ENCODE measurements at regions not wholly inside any gene's neighbourhood (a gene's known extent, or its start where the extent isn't known, plus 50 kb on each side); places are given as distances from the start of the nearest gene placed in this dataset.

GRCh38 chr22:48756146-48757111 lies 1071.2 kb downstream of the BRD1 start:
- DNase-seq (ENCODE audit: low spot score), result no peak

GRCh38 chr22:48755059-48755949 lies 1072.4 kb downstream of the BRD1 start:
- DNase-seq (ENCODE audit: low spot score), result no peak

DNA sequence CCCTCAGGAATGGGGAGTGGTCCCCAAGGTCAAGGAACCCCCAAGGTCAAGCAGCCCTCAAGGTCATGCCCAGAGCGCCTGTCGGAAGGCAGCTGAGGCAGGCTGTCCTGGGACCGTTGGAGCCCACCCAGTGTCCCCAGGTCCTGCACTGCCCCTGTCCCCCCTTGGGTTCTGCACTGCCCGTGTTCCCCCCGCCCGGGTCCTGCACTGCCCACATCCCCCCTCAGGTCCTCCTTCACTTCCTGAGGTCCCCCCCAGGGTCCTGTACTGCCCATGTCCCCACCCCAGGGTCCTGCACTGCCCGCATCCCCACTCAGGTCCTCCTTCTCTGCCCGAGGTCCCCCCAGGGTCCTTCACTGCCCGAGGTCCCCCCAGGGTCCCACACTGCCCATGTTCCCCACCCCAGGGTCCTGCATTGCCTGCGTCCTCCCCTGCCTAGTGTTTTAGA lies 1073.0 kb downstream of the BRD1 start:
- no peak for DNase-seq (ENCODE audit: low spot score)

DNA sequence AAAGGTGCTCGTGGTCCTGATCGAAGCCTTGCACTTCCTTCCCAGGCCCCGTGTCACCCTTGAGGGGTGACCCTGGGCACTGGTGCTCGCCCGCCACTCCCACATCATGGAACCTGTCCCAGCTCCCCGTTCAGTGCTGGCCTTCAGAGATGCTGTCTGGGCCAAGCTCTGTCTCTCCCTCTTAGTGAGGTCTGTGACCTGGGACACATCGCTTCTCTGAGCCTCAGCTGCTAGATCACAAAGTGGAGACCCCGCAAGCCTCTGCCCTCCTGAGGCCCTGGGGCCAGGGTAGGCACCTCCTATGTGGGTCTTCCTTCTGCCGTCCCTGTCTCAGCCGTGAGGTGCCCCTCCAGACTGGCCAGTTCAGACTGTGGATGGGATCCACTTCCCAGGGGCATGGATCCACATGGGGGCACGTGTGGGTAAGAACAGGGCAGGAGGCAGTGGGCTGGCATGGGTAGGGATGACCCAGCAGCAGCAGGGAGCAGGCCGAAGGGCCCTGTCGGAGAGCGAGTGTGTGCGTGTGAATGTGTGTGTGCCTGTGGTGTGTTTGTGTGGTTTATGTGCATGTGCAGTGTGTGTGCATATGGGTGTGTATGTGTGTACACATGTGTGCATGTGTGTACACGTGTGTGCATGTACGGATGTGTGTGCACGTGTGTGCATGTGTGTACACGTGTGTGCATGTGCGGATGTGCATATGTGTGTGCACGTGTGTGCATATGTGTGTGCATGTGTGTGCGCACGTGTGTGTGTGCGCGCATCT lies 1073.7 kb downstream of the BRD1 start:
- no peak for DNase-seq (ENCODE audit: low spot score)

GRCh38 chr22:48753381-48753730 lies 1074.3 kb downstream of the BRD1 start:
- DNase-seq (ENCODE audit: low spot score), result no peak

GRCh38 chr22:48752451-48753380 lies 1075.0 kb downstream of the BRD1 start:
- no peak for DNase-seq (ENCODE audit: low spot score)

DNA sequence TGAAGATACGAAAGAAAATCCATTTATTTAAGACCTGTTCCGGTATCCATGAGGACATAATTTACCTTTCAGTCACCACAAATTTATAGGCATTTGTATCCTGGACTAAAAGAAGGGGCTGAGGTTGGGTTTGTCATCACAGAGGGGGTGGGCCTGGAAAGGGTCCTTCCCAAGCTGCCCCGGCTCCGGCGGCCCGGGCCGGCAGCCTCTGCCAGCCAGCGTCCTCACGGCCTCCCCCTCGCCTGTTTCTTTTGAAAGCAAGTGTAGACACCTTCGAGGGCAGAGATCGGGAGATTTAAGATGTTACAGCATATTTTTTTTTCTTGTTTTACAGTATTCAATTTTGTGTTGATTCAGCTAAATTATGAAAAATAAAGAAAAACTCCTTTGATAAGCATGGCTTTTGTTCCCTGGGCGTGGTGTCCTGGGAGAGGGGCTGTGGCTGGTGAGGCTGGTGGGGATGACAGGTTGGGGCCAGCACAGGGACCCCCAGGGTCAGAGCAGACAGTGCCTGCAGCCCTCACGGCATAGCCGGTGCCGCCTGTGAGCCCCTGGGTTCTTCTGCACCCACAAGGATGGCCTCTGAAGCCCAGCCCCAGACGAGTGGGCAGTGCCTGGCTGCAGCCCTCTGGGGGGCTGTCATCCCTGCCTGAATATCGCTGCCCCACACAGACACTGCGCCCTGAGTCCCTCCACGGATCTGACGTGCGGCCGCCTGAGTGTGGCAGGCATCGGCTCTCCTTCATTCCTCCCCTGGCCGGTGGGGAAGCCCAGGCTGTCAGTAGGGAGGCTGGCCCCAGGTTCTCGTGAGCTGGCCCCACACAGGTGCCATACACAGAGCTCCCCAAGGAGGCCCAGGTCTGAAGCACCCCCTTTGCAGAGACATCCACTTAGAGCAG lies 1075.9 kb downstream of the BRD1 start:
- no peak for DNase-seq (ENCODE audit: low spot score)

- no peak for DNase-seq (ENCODE audit: low spot score)
Measured at GRCh38 chr22:48750826-48751440, 1076.7 kb downstream of the BRD1 start.

DNA sequence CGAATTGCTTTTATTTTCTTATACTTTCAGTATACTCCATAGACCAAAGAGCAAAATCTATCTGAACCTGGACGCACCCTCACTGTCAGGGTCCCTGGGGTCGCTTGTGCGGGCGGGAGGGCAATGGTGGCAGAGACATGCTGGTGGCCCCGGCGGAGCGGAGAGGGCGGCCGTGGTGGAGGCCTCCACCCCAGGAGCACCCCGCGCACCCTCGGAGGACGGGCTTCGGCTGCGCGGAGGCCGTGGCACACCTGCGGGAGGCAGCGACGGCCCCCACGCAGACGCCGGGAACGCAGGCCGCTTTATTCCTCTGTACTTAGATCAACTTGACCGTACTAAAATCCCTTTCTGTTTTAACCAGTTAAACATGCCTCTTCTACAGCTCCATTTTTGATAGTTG lies 1077.4 kb downstream of the BRD1 start:
- no peak for DNase-seq (ENCODE audit: low spot score)

DNA sequence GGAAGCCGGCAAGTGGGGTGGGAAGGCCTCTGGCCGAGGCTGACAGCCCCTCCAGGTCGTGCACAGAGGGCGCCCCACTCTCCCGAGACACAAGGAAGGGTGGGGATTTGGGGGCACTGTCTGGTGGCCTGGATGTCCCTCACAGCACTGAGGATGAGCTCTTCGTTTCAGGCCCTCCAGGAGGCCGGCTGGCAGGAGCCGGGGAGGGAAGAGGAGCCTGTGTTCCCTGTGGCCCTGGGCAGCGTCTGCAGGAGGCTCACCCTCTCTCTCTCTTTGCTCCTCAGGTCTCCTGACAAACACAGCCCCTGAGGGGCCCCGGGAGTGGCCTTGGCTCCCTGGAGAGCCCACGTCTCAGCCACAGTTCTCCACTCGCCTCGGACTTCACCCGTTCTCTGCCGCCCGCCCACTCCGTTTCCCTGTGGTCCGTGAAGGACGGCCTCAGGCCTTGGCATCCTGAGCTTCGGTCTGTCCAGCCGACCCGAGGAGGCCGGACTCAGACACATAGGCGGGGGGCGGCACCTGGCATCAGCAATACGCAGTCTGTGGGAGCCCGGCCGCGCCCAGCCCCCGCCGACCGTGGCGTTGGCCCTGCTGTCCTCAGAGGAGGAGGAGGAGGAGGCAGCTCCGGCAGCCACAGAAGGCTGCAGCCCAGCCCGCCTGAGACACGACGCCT lies 1078.0 kb downstream of the BRD1 start:
- no peak for DNase-seq (ENCODE audit: low spot score)

DNA sequence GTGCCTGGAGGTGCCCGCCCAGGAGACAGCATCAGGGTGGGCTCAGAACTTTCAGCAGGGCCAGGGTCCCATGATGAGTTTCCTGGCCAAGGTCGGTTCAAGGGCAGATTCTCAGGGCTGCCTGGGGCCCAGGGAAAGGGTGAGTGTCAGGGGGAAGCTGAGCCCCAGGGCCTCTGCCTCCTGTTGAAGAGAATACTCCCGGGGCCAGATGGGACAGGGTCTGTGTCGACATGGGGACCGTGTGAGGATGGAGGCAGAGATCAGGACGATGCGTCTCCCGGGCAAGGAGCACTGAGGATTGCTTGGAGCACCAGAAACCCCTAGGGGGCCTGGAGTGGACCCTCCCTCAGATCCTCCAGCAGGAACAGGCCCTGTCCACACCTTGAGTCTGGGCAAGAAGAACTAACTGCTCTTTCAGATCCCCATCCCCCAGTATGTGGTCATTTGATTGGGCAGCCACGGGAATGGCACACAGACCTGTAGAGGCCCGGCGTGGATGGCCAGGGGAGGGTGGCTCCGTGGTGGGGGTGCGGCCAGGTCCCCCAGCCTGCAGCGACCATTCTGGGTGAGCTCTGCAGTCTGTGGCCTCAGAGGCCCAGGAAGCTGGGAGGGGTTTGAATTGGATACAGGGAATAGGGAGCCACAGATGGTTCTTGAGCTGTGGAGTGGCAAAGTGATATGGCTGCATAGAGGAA lies 1078.7 kb downstream of the BRD1 start:
- DNase-seq (ENCODE audit: low spot score), result no peak

GRCh38 chr22:48748113-48748859 lies 1079.4 kb downstream of the BRD1 start:
- DNase-seq (ENCODE audit: low spot score), result no peak

GRCh38 chr22:48746789-48747425 lies 1080.8 kb downstream of the BRD1 start:
- no peak for DNase-seq (ENCODE audit: low spot score)

DNA sequence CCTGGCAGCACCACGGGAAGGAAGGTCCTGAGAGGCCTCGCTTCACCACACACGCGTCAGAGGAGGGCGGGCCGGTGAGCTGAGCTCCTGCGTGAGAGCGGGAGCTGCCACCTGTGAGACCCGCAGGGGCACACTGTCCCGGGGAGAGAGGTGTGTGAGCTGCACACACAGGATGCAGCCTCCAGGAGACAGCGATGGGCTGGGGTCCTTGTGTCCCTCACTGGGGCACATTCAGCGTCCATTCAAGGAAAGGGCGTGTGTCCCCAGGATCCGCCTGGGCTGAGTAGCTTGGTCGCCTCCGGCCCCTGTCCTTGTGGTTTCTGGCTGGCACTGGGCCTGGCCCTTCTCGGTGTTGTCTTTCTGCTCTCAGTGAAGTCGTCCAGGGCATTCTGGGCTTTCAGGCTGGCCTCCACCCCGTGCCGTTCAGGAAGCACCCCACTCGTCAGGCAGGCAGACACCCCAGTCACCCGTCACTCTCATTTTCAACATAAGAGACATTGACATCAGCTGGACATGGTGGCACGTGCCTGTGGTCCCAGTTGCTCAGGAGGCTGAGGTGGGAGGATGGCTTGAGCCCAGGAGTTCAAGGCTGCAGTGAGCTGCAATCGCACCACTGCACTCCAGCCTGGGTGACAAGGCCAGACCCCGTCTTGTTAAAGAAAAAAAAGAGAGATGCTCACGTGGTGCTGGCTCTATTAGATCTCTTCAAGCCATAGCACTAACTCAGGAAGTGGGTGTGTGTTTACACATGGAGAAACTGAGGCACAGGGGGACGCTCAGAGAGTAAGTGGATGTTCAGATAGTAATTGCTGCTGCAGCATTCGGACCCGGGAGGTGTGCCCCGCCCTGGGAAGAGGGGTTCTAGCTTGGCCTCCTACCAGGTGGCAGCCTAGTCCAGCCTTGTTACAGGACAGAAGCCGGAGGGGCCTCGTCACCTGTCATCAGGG lies 1081.6 kb downstream of the BRD1 start:
- DNase-seq (ENCODE audit: low spot score), result no peak

- DNase-seq (ENCODE audit: low spot score), result no peak
Measured at GRCh38 chr22:48744967-48745841, 1082.5 kb downstream of the BRD1 start.

Data from CD4-positive, alpha-beta T cell treated with Interleukin-2 at 100 ng/mL for 4 hours (primary cell).